SK-N-SH treated with all-trans-retinoic acid at 6 μM for 48 hours (cell line): ENCODE measurements at regions not wholly inside any gene's neighbourhood (a gene's known extent, or its start where the extent isn't known, plus 50 kb on each side); places are given as distances from the start of the nearest gene placed in this dataset.

Experiments
- ATAC-seq: fragments of 200-7000 bp; cut with Tn5 transposase; 3 replicates; pipeline ENCODE4 v1.9.1; 2020; ENCODE audit warnings: mild to moderate bottlenecking, moderate library complexity
- BACH2 ChIP-seq: fragments of 250-450 bp; sonication (Bioruptor Pico); IDR thresholded peaks from 2 replicates; pipeline ENCODE4 v1.9.0; 2021; ENCODE audit warnings: mild to moderate bottlenecking, borderline replicate concordance
- CSDC2 ChIP-seq: fragments of 250-450 bp; sonication (Bioruptor Pico); IDR thresholded peaks from 2 replicates; pipeline ENCODE4 v1.5.0; 2020; ENCODE audit warnings: mild to moderate bottlenecking, moderate library complexity
- CSRNP3 ChIP-seq: fragments of 250-450 bp; sonication (Bioruptor Pico); IDR thresholded peaks from 2 replicates; pipeline ENCODE4 v1.5.1; 2021; ENCODE audit warnings: mild to moderate bottlenecking, moderate library complexity
- ESRRG ChIP-seq: fragments of 250-450 bp; sonication (Bioruptor Pico); IDR thresholded peaks from 2 replicates; pipeline ENCODE4 v1.6.1; 2021; ENCODE audit warnings: mild to moderate bottlenecking
- GLIS3 ChIP-seq: fragments of 250-450 bp; sonication (Bioruptor Pico); IDR thresholded peaks from 2 replicates; pipeline ENCODE4 v1.5.0; 2020; ENCODE audit warnings: mild to moderate bottlenecking, moderate library complexity
- ISL1 ChIP-seq: fragments of 250-450 bp; sonication (Bioruptor Pico); IDR thresholded peaks from 2 replicates; pipeline ENCODE4 v2.1.2; 2022; ENCODE audit warnings: mild to moderate bottlenecking, moderate library complexity
- OSR1 ChIP-seq: fragments of 250-450 bp; sonication (Bioruptor Pico); IDR thresholded peaks from 2 replicates; pipeline ENCODE4 v1.8.0; 2022; ENCODE audit warnings: moderate library complexity, mild to moderate bottlenecking, inconsistent platforms
- PATZ1 ChIP-seq: fragments of 250-450 bp; sonication (Bioruptor Pico); IDR thresholded peaks from 2 replicates; pipeline ENCODE4 v1.8.0; 2020; ENCODE audit warnings: mild to moderate bottlenecking, moderate library complexity, borderline replicate concordance
- POU6F1 ChIP-seq: fragments of 250-450 bp; sonication (Bioruptor Pico); IDR thresholded peaks from 2 replicates; pipeline ENCODE4 v1.8.0; 2021; ENCODE audit warnings: low read depth, mild to moderate bottlenecking, moderate library complexity, borderline replicate concordance
- RARB ChIP-seq: fragments of 250-450 bp; sonication (Bioruptor Pico); IDR thresholded peaks from 2 replicates; pipeline ENCODE4 v1.8.0; 2021; ENCODE audit warnings: mild to moderate bottlenecking, moderate library complexity
- SNAI2 ChIP-seq: fragments of 250-450 bp; sonication (Bioruptor Pico); IDR thresholded peaks from 2 replicates; pipeline ENCODE4 v1.5.0; 2020; ENCODE audit warnings: mild to moderate bottlenecking, moderate library complexity
- TCF4 ChIP-seq: fragments of 250-450 bp; sonication (Bioruptor Pico); IDR thresholded peaks from 2 replicates; pipeline ENCODE4 v1.8.0; 2021; ENCODE audit warnings: mild to moderate bottlenecking, moderate library complexity, borderline replicate concordance
- TOX ChIP-seq: fragments of 250-450 bp; sonication (Bioruptor Pico); IDR thresholded peaks from 2 replicates; pipeline ENCODE4 v1.8.0; 2021; ENCODE audit warnings: mild to moderate bottlenecking, moderate library complexity, borderline replicate concordance
- ZC3H10 ChIP-seq: fragments of 250-450 bp; sonication (Bioruptor Pico); IDR thresholded peaks from 2 replicates; pipeline ENCODE4 v1.5.1; 2021; ENCODE audit warnings: mild to moderate bottlenecking, moderate library complexity
- ZFP3 ChIP-seq: fragments of 250-450 bp; sonication (Bioruptor Pico); IDR thresholded peaks from 2 replicates; pipeline ENCODE4 v1.5.0; 2020; ENCODE audit warnings: mild to moderate bottlenecking, moderate library complexity
- ZFP30 ChIP-seq: fragments of 450-650 bp; formaldehyde crosslinking; IDR thresholded peaks from 2 replicates; pipeline ENCODE4 v1.5.0; 2022; ENCODE audit warnings: mild to moderate bottlenecking, moderate library complexity
- ZNF565 ChIP-seq: fragments of 450-650 bp; formaldehyde crosslinking; conservative IDR thresholded peaks from 2 replicates; pipeline ENCODE4 v1.5.0; 2020; ENCODE audit warnings: low read depth, mild to moderate bottlenecking, moderate library complexity
- ZNF70 ChIP-seq: fragments of 450-650 bp; formaldehyde crosslinking; IDR thresholded peaks from 2 replicates; pipeline ENCODE4 v1.5.0; 2020; ENCODE audit warnings: mild to moderate bottlenecking, moderate library complexity
- ZNF8 ChIP-seq: fragments of 450-650 bp; formaldehyde crosslinking; IDR thresholded peaks from 2 replicates; pipeline ENCODE4 v1.5.0; 2020; ENCODE audit warnings: mild to moderate bottlenecking, moderate library complexity
- TF ChIP-seq, protein P1 (sequence below): fragments of 250-450 bp; sonication (Bioruptor Pico); IDR thresholded peaks from 2 replicates; pipeline ENCODE4 v1.5.1; 2020; ENCODE audit warnings: low read depth, mild to moderate bottlenecking, moderate library complexity
- TF ChIP-seq, protein P2 (sequence below): fragments of 250-450 bp; sonication (Bioruptor Pico); IDR thresholded peaks from 2 replicates; pipeline ENCODE4 v1.5.0; 2020; ENCODE audit warnings: mild to moderate bottlenecking, moderate library complexity

DNA sequence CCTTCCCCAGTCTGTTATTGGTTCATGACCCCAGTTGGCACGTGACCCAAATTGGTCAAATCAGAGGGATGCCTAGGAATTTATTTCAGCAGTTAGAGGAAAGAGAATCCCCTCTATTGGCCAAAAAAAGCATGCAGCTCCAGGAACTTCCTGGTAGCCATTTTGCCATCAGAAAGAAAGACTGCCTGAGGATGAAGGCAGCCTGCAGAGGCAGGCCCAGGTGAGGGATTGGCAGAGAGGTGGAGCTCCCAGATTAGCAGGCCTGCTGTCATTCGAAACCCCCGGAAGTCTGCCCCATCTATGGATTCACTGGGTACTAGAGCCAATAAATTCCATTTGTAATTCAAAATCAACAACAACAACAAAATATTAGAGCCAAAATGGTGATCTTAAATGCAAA, 207.6 kb downstream of the CWF19L2 start:
- ATAC-seq, result no peak
- TF ChIP-seq SNAI2 (CRISPR knock-in tag), result no peak
- TF ChIP-seq, protein P1, sequence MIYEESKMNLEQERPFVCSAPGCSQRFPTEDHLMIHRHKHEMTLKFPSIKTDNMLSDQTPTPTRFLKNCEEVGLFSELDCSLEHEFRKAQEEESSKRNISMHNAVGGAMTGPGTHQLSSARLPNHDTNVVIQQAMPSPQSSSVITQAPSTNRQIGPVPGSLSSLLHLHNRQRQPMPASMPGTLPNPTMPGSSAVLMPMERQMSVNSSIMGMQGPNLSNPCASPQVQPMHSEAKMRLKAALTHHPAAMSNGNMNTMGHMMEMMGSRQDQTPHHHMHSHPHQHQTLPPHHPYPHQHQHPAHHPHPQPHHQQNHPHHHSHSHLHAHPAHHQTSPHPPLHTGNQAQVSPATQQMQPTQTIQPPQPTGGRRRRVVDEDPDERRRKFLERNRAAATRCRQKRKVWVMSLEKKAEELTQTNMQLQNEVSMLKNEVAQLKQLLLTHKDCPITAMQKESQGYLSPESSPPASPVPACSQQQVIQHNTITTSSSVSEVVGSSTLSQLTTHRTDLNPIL (CRISPR knock-in tag), result no peak
- TF ChIP-seq GLIS3, result no peak
- no peak for TF ChIP-seq ZC3H10 (CRISPR knock-in tag)
- no peak for TF ChIP-seq CSRNP3 (CRISPR knock-in tag)

DNA sequence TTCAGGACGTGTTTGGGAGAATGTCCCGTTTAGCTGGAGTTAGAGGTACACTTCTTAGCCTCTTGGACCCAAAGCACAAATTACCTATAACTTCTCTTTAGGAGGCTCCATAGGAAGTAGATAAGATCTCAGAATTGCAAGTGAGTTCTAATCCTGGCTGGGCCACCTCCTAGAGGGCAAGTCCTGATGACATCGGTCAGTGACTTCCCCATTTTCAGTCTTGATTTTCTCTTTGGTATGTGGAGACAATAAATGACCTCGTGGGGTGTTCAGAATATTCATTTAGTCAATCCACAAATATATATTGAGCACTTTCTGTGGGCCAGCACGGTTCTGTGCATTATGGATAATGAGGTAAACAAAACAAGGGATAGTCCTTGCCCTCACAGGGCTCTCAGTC, 208.6 kb downstream of the CWF19L2 start:
- TF ChIP-seq POU6F1 (no peak), ESRRG (CRISPR knock-in tag) (no peak), OSR1 (CRISPR knock-in tag) (no peak), RARB (CRISPR knock-in tag) (no peak), TOX (no peak), ZNF8 (CRISPR knock-in tag) (no peak), CSRNP3 (CRISPR knock-in tag) (no peak), ZNF70 (CRISPR knock-in tag) (no peak), ZC3H10 (CRISPR knock-in tag) (no peak), BACH2 (CRISPR knock-in tag) (no peak), ZNF565 (CRISPR knock-in tag) (no peak), ISL1 (no peak), TCF4 (CRISPR knock-in tag) (no peak)
- TF ChIP-seq, protein P2, sequence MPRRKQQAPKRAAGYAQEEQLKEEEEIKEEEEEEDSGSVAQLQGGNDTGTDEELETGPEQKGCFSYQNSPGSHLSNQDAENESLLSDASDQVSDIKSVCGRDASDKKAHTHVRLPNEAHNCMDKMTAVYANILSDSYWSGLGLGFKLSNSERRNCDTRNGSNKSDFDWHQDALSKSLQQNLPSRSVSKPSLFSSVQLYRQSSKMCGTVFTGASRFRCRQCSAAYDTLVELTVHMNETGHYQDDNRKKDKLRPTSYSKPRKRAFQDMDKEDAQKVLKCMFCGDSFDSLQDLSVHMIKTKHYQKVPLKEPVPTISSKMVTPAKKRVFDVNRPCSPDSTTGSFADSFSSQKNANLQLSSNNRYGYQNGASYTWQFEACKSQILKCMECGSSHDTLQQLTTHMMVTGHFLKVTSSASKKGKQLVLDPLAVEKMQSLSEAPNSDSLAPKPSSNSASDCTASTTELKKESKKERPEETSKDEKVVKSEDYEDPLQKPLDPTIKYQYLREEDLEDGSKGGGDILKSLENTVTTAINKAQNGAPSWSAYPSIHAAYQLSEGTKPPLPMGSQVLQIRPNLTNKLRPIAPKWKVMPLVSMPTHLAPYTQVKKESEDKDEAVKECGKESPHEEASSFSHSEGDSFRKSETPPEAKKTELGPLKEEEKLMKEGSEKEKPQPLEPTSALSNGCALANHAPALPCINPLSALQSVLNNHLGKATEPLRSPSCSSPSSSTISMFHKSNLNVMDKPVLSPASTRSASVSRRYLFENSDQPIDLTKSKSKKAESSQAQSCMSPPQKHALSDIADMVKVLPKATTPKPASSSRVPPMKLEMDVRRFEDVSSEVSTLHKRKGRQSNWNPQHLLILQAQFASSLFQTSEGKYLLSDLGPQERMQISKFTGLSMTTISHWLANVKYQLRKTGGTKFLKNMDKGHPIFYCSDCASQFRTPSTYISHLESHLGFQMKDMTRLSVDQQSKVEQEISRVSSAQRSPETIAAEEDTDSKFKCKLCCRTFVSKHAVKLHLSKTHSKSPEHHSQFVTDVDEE (CRISPR knock-in tag), result no peak
- TF ChIP-seq, protein P1 (CRISPR knock-in tag), result no peak
- no peak for ATAC-seq

- ATAC-seq, result no peak
- TF ChIP-seq OSR1 (CRISPR knock-in tag), result no peak
- TF ChIP-seq PATZ1 (CRISPR knock-in tag), result no peak
- TF ChIP-seq RARB (CRISPR knock-in tag), result no peak
- TF ChIP-seq CSDC2 (CRISPR knock-in tag), result no peak
- no peak for TF ChIP-seq ZNF70 (CRISPR knock-in tag)
- TF ChIP-seq ZFP30 (CRISPR knock-in tag), result no peak
- TF ChIP-seq ISL1, result no peak
- TF ChIP-seq, protein P1 (CRISPR knock-in tag), result no peak
- TF ChIP-seq SNAI2 (CRISPR knock-in tag), result no peak
- TF ChIP-seq ZFP3, result no peak
- no peak for TF ChIP-seq POU6F1
- TF ChIP-seq ESRRG (CRISPR knock-in tag), result no peak
- TF ChIP-seq BACH2 (CRISPR knock-in tag), result no peak
- no peak for TF ChIP-seq TOX
- no peak for TF ChIP-seq ZNF565 (CRISPR knock-in tag)
- TF ChIP-seq ZC3H10 (CRISPR knock-in tag), result no peak
- no peak for TF ChIP-seq GLIS3
Observed at GRCh38 chr11:107247167-107247861, 210.3 kb downstream of the CWF19L2 start.
